ENCODE measurements at regions not wholly inside any gene's neighbourhood (a gene's known extent, or its start where the extent isn't known, plus 50 kb on each side); places are given as distances from the start of the nearest gene placed in this dataset.

DNA sequence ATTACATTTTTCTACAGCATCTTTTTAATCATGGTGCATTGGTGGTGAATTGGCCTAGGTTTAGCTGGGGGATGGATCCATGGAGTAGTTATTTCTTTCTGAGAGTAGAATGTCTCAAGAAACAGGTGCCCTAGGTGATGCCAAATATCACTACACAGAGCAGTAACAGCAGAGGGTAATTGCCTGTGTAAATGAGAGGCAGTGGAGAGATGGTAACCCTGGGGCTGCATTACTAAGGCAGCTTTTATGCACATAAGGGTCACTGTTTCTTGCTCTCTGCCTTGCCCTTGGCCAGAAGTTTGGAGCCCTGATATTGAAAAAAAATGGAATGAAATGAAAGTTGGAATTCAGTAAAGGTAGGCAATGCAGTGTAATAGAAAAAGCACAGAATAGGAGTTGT is 604.0 kb downstream of the NOVA1 start:
- H2AFZ ChIP-seq, result no peak overlapping the region
- H3K9ac ChIP-seq, result no peak overlapping the region
- TF ChIP-seq, protein P1, sequence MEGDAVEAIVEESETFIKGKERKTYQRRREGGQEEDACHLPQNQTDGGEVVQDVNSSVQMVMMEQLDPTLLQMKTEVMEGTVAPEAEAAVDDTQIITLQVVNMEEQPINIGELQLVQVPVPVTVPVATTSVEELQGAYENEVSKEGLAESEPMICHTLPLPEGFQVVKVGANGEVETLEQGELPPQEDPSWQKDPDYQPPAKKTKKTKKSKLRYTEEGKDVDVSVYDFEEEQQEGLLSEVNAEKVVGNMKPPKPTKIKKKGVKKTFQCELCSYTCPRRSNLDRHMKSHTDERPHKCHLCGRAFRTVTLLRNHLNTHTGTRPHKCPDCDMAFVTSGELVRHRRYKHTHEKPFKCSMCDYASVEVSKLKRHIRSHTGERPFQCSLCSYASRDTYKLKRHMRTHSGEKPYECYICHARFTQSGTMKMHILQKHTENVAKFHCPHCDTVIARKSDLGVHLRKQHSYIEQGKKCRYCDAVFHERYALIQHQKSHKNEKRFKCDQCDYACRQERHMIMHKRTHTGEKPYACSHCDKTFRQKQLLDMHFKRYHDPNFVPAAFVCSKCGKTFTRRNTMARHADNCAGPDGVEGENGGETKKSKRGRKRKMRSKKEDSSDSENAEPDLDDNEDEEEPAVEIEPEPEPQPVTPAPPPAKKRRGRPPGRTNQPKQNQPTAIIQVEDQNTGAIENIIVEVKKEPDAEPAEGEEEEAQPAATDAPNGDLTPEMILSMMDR (IDR thresholded peaks at IDR 0.05), result no peak
- no peaks in the 10 kb centered on the region for H3K9me3 ChIP-seq (ENCODE audit: control insufficient read depth, low read length)
- H3K4me1 ChIP-seq, result no peaks in the 10 kb centered on the region
- no peak overlapping the region for H3K27ac ChIP-seq
- H3K27me3 ChIP-seq (ENCODE audit: control insufficient read depth, insufficient read depth, low read length), result no peaks in the 10 kb centered on the region
- no peaks in the 10 kb centered on the region for H3K36me3 ChIP-seq (ENCODE audit: control insufficient read depth, insufficient read depth, low read length)
- H3K4me3 ChIP-seq (ENCODE audit: low read depth, low read length), result no peak overlapping the region
- H3K79me2 ChIP-seq, result no peaks in the 10 kb centered on the region
- H3K4me2 ChIP-seq (ENCODE audit: low read length), result no peak overlapping the region

- Histone ChIP-seq H2AFZ (no peak overlapping the region), H3K27ac (no peak overlapping the region), H3K4me2 (ENCODE audit: low read length) (no peak overlapping the region), H3K27me3 (ENCODE audit: control insufficient read depth, insufficient read depth, low read length) (no peaks in the 10 kb centered on the region), H3K9me3 (ENCODE audit: control insufficient read depth, low read length) (no peaks in the 10 kb centered on the region), H3K9ac (no peak overlapping the region), H3K36me3 (ENCODE audit: control insufficient read depth, insufficient read depth, low read length) (no peaks in the 10 kb centered on the region), H3K79me2 (no peaks in the 10 kb centered on the region), H3K4me1 (no peaks in the 10 kb centered on the region), H3K4me3 (ENCODE audit: low read depth, low read length) (no peak overlapping the region)
- TF ChIP-seq, protein P1 (IDR thresholded peaks at IDR 0.05), result no peak
Measured at GRCh38 chr14:25988536-25988935, 609.3 kb downstream of the NOVA1 start.

- TF ChIP-seq, protein P1 (IDR thresholded peaks at IDR 0.05), result no peak
- no peak overlapping the region for H3K27ac ChIP-seq
- no peaks in the 10 kb centered on the region for H3K79me2 ChIP-seq
- H3K4me3 ChIP-seq (ENCODE audit: low read depth, low read length), result no peak overlapping the region
- no peaks in the 10 kb centered on the region for H3K27me3 ChIP-seq (ENCODE audit: control insufficient read depth, insufficient read depth, low read length)
- H2AFZ ChIP-seq, result no peak overlapping the region
- H3K9ac ChIP-seq, result no peak overlapping the region
- H3K4me2 ChIP-seq (ENCODE audit: low read length), result no peak overlapping the region
- H3K9me3 ChIP-seq (ENCODE audit: control insufficient read depth, low read length), result no peaks in the 10 kb centered on the region
- no peaks in the 10 kb centered on the region for H3K36me3 ChIP-seq (ENCODE audit: control insufficient read depth, insufficient read depth, low read length)
- no peaks in the 10 kb centered on the region for H3K4me1 ChIP-seq
Measured at GRCh38 chr14:25955772-25956171, 642.1 kb downstream of the NOVA1 start.

DNA sequence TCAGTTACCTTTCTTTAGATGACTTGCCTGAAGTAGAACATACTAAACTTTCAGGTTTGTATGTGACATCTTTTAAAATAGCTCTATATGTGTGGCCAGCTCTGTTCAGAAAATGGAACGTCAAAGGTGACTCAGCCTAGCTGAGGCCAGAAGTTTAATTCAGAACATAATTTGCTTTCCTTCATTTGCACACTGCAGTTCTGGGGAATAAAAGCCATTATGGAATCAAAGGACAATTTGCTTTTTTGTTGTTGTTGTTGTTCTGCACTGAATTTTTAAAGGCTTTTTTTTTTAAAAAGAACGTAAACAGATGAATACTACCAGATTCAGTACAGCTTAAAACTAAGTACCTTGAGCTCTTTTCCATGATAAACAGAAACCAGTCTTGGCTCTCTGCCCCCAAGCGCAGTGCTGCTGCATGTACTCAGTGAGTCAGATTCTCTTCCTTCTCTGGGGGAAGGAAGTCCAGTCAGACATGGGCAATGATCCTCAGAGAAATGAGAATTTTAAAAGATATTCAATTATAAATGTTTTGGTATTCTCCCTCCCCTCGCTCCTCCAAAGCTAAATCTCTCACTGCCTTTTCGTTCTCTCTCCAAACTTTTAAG is 644.2 kb downstream of the NOVA1 start:
- Histone ChIP-seq H3K27ac (no peak overlapping the region), H3K4me2 (ENCODE audit: low read length) (no peak overlapping the region), H3K4me1 (no peaks in the 10 kb centered on the region), H3K9ac (no peak overlapping the region), H2AFZ (no peak overlapping the region), H3K4me3 (ENCODE audit: low read depth, low read length) (no peak overlapping the region), H3K79me2 (no peaks in the 10 kb centered on the region), H3K9me3 (ENCODE audit: control insufficient read depth, low read length) (no peaks in the 10 kb centered on the region), H3K27me3 (ENCODE audit: control insufficient read depth, insufficient read depth, low read length) (no peaks in the 10 kb centered on the region), H3K36me3 (ENCODE audit: control insufficient read depth, insufficient read depth, low read length) (no peaks in the 10 kb centered on the region)
- TF ChIP-seq, protein P1 (IDR thresholded peaks at IDR 0.05), result no peak

DNA sequence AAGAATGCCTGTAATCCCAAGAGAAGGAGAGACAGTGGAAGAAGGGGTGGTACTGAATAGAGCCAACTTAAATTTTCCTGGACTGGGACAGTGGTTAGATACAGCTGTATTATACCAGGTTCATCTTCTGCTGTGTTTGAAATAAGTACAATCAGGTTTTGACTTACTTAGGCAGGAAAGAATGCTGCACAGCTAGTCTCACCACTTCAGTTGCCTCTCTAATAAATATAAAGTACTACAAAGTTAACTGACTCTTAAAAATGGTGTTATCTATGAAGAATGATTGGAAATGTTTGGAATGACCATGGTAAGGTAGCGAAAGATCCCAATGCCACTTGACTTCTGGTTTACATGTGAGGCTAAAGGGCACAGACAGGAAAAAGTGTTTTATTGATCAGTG is 652.1 kb downstream of the NOVA1 start:
- no peaks in the 10 kb centered on the region for H3K27me3 ChIP-seq (ENCODE audit: control insufficient read depth, insufficient read depth, low read length)
- H3K4me2 ChIP-seq (ENCODE audit: low read length), result no peak overlapping the region
- no peaks in the 10 kb centered on the region for H3K4me1 ChIP-seq
- no peak overlapping the region for H3K27ac ChIP-seq
- H3K9ac ChIP-seq, result no peak overlapping the region
- no peak overlapping the region for H2AFZ ChIP-seq
- no peak overlapping the region for H3K4me3 ChIP-seq (ENCODE audit: low read depth, low read length)
- H3K36me3 ChIP-seq (ENCODE audit: control insufficient read depth, insufficient read depth, low read length), result no peaks in the 10 kb centered on the region
- no peaks in the 10 kb centered on the region for H3K79me2 ChIP-seq
- no peaks in the 10 kb centered on the region for H3K9me3 ChIP-seq (ENCODE audit: control insufficient read depth, low read length)
- TF ChIP-seq, protein P1 (IDR thresholded peaks at IDR 0.05), result no peak
